Cardiac muscle cell (in vitro differentiated cells and primary cell): ENCODE measurements at regions not wholly inside any gene's neighbourhood (a gene's known extent, or its start where the extent isn't known, plus 50 kb on each side); places are given as distances from the start of the nearest gene placed in this dataset.

Experiments used
- DNase-seq, 2 donors: peaks; one replicate each; pipeline versions ENCODE4 v3.0.0 to v3.0.0-alpha.2; 2010 to 2017; ENCODE audit warnings: low read depth in 1 of 2, low spot score in 1 of 2
- H3K27ac ChIP-seq: fragments of 200-600 bp; sonication (generic); 2 replicates; pipeline ENCODE4 v1.5.1; 2016
- H3K27me3 ChIP-seq: fragments of 200-600 bp; sonication (generic); 2 replicates; pipeline ENCODE4 v1.6.0; 2016; ENCODE audit warnings: control low read depth
- H3K36me3 ChIP-seq: fragments of 200-600 bp; sonication (generic); 2 replicates; pipeline ENCODE4 v1.5.1; 2016; ENCODE audit warnings: control low read depth
- H3K4me1 ChIP-seq: fragments of 200-600 bp; sonication (generic); 2 replicates; pipeline ENCODE4 v1.8.1; 2017; ENCODE audit warnings: low read depth, mild to moderate bottlenecking, mixed run types
- H3K4me3 ChIP-seq: fragments of 200-600 bp; sonication (generic); 2 replicates; pipeline ENCODE4 v1.5.1; 2016; ENCODE audit warnings: mild to moderate bottlenecking
- H3K9me3 ChIP-seq: fragments of 200-600 bp; sonication (generic); 2 replicates; pipeline ENCODE4 v1.5.1; 2017; ENCODE audit warnings: low read depth, mild to moderate bottlenecking, control low read depth
- CTCF ChIP-seq: IDR thresholded peaks from 2 replicates; pipeline ENCODE4 v1.5.1; 2012; ENCODE audit warnings: low read depth, mild to moderate bottlenecking, low read length

DNA sequence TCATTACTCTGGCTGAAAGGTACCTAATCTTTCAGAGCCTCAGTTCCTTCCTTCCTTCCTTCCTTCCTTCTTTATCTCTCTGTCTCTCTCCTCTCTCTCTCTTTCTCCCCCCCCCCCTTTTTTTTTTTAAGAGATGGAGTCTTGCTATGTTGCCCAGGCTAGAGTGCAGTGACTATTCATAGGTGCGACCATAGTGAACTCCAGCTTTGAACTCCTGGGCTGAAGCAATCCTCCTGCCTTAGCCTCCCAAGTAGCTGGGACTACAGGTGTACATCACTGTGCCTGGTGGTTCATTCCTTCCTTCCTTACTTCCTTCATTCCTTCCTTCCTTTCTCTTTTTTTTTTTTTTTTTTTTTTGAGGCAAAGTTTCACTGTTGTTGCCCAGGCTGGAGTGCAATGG, 64.3 kb upstream of the MAP4K3 start:
- DNase-seq: no peak
- Histone ChIP-seq H3K27ac (no peak overlapping the region), H3K36me3 (no peaks in the 10 kb centered on the region), H3K27me3 (no peaks in the 10 kb centered on the region), H3K9me3 (no peaks in the 10 kb centered on the region), H3K4me3 (no peak overlapping the region), H3K4me1 (no peaks in the 10 kb centered on the region)
- TF ChIP-seq CTCF: no peak

- no peak overlapping the region for H3K27ac ChIP-seq
- no peak for DNase-seq
- no peak for TF ChIP-seq CTCF
- no peaks in the 10 kb centered on the region for H3K36me3 ChIP-seq
- H3K4me3 ChIP-seq: no peak overlapping the region
- no peaks in the 10 kb centered on the region for H3K9me3 ChIP-seq
- no peaks in the 10 kb centered on the region for H3K27me3 ChIP-seq
- no peaks in the 10 kb centered on the region for H3K4me1 ChIP-seq
Observed at GRCh38 chr2:39503277-39503676, 66.2 kb upstream of the MAP4K3 start.

GRCh38 chr2:39504790-39505335, 67.8 kb upstream of the MAP4K3 start:
- H3K4me1 ChIP-seq: peaks cover 4% of the 10 kb centered on the region
- H3K4me3 ChIP-seq: no peak overlapping the region
- TF ChIP-seq CTCF: no peak
- H3K36me3 ChIP-seq: no peaks in the 10 kb centered on the region
- DNase-seq: peak in 1 of 2 donors; percentile 93
- no peaks in the 10 kb centered on the region for H3K27me3 ChIP-seq
- H3K9me3 ChIP-seq: no peaks in the 10 kb centered on the region
- no peak overlapping the region for H3K27ac ChIP-seq

GRCh38 chr2:39506215-39506614, 69.1 kb upstream of the MAP4K3 start:
- H3K4me1 ChIP-seq: peaks cover 4% of the 10 kb centered on the region
- H3K9me3 ChIP-seq: no peaks in the 10 kb centered on the region
- no peak for TF ChIP-seq CTCF
- H3K36me3 ChIP-seq: no peaks in the 10 kb centered on the region
- no peak overlapping the region for H3K27ac ChIP-seq
- no peaks in the 10 kb centered on the region for H3K27me3 ChIP-seq
- DNase-seq: no peak
- no peak overlapping the region for H3K4me3 ChIP-seq

- H3K27ac ChIP-seq: no peak overlapping the region
- H3K27me3 ChIP-seq: no peaks in the 10 kb centered on the region
- DNase-seq: peak in 1 of 2 donors; percentile 26
- no peaks in the 10 kb centered on the region for H3K36me3 ChIP-seq
- no peak overlapping the region for H3K4me3 ChIP-seq
- peaks cover 15% of the 10 kb centered on the region for H3K4me1 ChIP-seq
- H3K9me3 ChIP-seq: no peaks in the 10 kb centered on the region
- no peak for TF ChIP-seq CTCF
Observed at GRCh38 chr2:39508198-39508597, 71.1 kb upstream of the MAP4K3 start.

DNA sequence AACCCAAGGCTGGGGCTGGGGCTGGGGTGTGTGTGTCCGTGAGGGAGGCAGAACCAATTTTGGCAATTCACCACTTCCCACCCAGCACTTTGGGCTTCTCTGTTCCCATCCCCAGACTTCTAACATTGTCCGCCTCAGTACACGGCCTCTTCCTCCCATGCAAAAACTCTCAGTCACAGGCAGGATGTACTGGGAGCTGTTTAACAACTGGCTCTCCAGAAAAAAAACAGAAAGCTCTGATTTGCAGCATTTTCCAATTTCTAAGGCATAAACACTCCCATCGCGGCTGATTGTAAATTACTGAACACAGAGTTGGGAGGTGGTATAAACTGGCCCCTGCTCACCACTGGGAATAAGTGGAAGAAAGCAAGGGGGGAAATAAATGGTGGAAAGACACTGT, 73.1 kb upstream of the MAP4K3 start:
- no peaks in the 10 kb centered on the region for H3K9me3 ChIP-seq
- no peaks in the 10 kb centered on the region for H3K27me3 ChIP-seq
- DNase-seq: no peak
- H3K4me1 ChIP-seq: peaks cover 18% of the 10 kb centered on the region
- H3K36me3 ChIP-seq: no peaks in the 10 kb centered on the region
- H3K4me3 ChIP-seq: no peak overlapping the region
- no peak for TF ChIP-seq CTCF
- H3K27ac ChIP-seq: no peak overlapping the region
